Activated gamma-delta T cell treated with anti-CD3 and anti-CD28 coated beads, Interleukin-2, amount 50 U/mL, for 16 hours (primary cell): ENCODE measurements at regions not wholly inside any gene's neighbourhood (a gene's known extent, or its start where the extent isn't known, plus 50 kb on each side); places are given as distances from the start of the nearest gene placed in this dataset.
"Not testable (repeated sequence)": the region's sequence is repeated elsewhere in the genome, so short reads cannot be mapped to it uniquely, and the experiment has no call there.

Source experiments
- DNase-seq: peaks from one replicate; pipeline ENCODE4 v3.0.0-alpha.2; 2020; ENCODE audit warnings: low read depth

DNA sequence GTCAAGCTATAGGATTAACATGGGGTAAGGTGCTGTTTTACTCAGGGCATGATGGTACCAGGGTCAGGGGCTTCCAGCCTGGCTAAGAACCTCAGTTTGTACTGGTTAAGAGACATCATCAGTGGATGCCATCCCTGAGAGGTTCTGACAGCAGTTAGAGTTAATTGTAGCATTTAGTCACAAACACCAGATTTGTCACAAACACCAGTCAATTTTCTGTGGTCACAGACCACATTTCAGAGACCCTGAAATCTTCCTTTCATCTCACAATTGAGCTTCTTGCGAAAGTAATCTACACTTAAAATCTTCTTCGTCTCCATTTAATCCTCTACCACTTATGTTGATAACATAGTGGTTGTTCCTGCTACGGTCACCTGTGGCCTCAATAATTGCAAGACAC is 143.0 kb upstream of the EGLN3 start:
- no peak for DNase-seq

DNA sequence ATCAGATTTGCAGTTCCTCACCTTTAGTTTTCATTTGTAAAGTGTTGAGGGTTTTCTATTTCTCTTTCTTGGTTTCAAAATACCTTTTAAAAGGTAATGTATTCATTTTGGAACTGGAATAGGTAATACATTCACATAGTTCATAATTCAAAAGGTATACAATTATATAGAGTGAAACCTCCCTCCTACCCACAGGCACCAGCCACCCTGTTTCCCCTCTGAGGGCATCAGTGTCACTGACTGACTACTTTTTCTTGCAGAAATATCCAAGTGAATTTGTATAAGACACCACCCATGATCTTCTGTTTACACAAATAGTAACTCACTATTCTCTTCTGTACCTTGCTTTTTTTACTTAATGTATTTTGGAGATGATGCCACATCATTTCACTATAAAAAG is 139.6 kb upstream of the EGLN3 start:
- no peak for DNase-seq

DNA sequence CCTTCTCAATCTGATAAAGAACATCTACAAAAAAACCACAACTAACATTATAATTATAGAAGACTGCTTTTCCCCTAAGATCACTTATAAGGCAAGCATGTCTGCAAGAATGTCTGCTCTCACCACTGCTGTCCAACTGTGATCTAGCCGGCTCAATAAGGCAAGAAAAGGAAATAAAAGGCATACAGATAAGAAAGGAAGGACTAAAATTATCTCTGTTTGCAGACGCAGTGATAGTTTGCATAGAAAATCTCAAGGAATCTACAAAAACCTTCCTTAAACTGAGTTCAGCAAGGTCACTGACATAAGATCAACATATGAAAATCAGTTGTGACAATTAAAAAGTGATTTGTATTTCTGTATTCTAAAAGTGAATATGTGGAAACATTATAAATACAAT is 138.0 kb upstream of the EGLN3 start:
- no peak for DNase-seq

DNA sequence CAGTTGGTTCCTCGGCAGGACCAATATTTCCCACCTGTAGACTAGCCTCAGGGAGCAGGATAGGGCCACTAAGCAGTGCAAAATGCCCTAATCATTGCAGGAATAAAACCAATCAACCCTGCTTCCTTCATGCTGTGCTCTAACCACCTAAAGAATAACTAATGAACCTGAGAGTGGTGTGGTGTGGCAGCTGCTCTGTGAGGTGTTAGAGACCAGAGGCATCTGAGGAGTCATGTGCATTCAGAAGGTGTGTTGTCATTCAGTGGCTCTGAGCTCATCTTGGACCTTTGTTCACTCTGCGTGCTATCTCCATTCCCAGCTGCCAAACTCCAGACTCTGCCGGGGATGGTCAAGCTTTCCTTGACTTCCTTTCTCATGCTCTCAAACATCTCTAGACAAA is 136.7 kb upstream of the EGLN3 start:
- DNase-seq, result no peak

GRCh38 chr14:34086223-34086757 is 135.4 kb upstream of the EGLN3 start:
- DNase-seq, result no peak

DNA sequence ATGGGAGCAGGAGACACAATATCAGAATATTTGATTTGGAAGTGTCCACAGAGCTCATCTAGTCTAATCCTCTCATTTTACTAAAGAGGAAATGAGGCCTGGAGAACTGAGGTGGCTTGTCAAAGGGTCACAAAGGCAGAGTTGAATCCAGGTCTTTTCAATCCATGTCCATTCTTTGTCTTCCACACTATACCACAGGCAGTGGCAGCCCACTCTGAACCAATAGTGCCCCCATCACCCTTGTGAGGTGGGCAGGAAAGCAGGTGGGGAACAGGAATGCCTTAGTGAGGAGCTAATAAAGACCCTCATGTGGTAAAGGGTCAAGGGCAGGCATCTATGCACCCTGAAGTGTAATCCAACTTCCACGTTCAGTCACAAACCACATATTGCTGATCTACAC is 134.8 kb upstream of the EGLN3 start:
- DNase-seq, result no peak

- no peak for DNase-seq
Observed at GRCh38 chr14:34081576-34082136, 130.8 kb upstream of the EGLN3 start.

- DNase-seq, result no peak
Observed at GRCh38 chr14:34081101-34081575, 130.3 kb upstream of the EGLN3 start.

DNA sequence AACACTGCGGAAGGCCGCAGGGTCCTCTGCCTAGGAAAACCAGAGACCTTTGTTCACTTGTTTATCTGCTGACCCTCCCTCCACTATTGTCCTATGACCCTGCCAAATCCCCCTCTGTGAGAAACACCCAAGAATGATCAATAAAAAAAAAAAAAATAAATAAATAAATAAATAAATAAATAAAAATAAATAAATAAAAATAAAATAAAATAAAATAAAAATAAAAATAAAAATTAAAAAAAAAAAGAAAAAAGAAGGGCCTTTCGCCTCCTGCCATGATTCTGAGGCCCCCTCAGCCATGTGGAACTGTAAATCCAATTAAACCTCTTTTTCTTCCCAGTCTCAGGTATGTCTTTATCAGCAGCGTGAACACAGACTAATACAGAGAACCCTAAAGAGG is 128.8 kb upstream of the EGLN3 start:
- DNase-seq, result not testable (repeated sequence)

DNA sequence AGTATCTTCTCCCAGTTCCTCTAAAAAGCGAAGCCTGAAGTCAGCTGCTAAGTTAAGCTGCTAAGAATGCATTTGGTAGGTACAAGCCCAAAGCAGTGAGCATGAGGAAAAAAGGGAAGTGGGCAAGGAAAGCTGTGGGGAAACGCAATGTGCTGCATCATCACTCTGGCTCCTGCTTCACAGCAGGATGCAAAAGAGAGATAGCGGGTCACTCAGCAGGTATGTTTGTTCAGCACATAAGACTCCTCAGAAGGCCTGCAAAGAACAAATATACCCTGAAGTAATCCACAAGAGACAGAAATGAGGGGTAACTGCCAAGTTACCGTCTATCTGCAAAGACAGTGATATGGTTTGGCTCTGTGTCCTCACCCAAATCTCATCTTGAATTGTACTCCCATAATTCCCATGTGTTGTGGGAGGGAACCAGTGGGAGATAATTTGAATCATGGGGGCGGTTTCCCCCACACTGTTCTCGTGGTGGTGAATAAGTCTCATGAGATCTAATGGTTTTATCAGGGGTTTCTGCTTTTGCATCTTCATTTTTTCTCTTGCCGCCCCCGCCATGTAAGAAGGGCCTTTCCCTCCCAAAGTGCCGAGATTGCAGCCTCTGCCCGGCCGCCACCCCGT is 127.4 kb upstream of the EGLN3 start:
- no peak for DNase-seq

- no peak for DNase-seq
Observed at GRCh38 chr14:34075826-34076225, 125.0 kb upstream of the EGLN3 start.

DNA sequence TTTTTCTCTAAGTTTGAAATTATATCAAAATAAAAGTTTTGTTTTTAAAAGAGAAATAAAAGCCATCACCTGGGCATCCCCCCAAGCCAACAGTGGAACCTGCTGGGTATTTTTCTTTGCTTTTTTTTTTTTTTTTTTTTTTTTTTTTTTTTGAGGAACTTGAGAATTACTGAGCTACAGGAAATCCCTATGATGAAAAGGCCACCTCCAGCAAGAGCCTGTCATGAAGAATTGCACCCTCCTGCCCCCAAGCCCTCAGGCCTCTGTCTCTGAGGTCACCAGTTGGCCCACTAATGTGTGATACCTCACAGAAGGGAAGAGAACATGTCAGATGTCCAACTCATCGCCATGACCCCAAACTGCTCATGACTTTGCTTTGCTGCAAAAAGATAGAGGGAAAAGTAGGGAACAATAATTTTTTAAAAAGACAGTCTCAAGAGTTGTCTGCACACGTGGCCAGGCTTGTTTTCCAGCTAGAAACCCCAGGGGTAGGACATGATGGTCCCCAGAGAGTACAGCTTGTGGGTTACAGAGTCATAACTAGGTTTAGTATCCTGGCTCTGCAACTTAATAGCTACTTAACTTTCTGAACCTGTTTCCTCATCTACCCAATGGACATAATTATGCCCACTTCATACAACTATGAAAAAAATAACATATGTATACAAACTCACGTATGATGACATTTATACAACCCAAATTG is 124.3 kb upstream of the EGLN3 start:
- DNase-seq, result no peak

DNA sequence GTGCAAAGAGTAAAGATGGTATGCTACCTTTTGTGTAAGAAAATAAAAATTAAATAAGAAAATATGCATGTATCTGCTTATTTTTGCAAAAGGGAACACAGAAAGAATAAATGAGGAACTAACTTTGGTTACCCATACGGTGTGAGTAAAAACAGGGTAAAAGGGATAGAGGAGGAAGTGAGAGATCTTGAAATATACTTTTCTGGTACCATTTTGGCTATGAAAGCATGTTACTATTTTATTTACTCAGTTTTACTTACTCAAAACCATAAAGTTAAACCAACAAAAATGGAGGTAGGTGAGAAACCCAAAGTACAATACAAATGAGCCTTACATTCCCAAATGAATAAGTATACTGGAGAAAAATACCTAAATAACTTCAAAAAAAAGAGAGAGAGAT is 122.0 kb upstream of the EGLN3 start:
- DNase-seq, result no peak

- no peak for DNase-seq
Observed at GRCh38 chr14:34072401-34072800, 121.5 kb upstream of the EGLN3 start.

DNA sequence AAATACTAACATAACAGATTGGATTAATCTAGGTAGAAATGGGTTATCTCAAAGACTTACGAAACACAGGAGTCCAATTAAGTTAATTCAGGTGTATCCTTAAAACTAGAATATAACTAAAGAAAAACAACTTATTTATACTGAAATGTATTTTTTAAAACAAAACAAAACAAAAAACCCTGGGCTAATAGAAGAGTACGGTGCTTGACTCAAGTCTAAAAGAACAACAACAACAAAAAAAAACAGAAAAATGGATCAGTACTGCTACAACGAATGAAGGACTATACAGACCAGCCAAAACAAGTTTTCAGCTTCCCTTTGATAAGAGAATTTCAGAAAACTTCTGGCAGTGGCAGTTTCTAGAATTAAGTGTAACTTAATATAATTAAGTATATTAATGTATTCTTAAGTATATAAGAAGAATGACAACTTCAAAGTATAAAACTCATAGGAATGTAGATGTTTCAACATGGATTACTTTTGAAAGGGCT is 120.1 kb upstream of the EGLN3 start:
- no peak for DNase-seq

DNA sequence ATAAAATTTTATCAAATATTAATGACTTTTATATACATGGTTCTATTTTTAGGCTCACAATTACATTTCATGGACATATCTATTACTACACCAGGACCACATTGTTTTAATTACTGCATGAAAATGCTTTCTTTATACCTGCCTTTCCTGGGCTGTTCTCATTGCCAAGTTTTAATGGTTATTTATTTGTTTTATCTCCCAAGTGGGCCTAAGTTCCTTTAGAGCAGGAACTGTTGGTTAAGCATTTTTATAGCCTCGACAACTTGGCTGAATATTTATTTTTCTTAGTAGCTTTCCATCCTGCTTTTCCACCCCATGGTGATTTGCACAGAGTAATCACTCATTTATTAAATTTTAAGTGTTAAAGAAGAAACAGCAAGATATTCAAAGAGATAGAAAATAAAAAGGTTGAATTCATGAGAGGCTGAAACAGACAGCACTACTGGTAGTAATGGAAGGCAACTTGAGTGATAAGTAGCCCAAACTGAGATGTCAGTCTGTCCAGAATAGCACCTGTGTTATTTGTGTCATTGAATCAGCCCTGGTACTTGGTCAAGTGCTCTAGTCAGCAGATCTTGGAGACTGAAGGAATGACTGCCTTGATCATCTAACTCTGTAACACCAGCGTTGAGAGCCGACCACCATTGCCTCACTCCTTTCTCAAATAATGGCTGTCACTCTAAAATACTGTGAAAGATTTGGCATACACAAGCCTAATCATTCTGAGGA is 119.1 kb upstream of the EGLN3 start:
- DNase-seq, result no peak

GRCh38 chr14:34067587-34067986 is 116.7 kb upstream of the EGLN3 start:
- DNase-seq, result no peak

DNA sequence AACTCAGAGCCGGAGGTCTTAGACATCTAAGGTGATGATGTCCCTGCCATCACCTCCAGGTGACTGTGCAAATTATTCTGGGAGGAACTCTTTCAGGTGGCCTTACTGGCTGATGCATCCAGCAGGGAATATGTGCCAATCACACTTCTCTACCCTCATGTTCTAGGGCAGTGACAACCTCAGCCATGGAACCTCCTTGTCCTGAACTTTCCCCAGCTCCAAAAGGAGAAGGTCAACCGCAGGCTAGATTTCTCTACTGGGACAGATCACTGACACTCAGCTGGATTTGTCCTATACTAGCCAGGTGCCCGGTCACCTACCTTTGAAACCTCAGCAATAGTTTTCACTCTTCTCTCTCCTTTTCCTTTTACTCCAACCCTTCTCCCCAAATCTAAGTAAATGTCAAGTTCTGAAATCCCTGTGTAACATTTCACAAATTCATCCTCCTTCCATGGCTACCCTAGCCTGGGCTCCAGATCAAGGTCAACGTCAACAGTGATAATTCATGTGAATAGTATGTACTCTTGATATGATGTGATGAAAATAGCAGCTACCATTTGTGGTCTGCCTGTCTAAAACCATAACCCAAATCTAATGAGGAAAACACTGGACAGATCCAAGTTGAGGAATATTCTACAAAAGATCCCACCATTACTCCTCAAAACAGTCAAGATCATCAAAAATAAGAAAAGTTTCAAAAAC is 115.0 kb upstream of the EGLN3 start:
- no peak for DNase-seq

- no peak for DNase-seq
Observed at GRCh38 chr14:34065236-34065635, 114.4 kb upstream of the EGLN3 start.

- no peak for DNase-seq
Observed at GRCh38 chr14:34064349-34064748, 113.5 kb upstream of the EGLN3 start.

GRCh38 chr14:34063470-34064164 is 112.7 kb upstream of the EGLN3 start:
- no peak for DNase-seq
